BLaER1 treated with 17β-estradiol and CSF1 and Interleukin-3, amounts not matched to agents 10 nM and 100 nM (cell line): ENCODE measurements at regions not wholly inside any gene's neighbourhood (a gene's known extent, or its start where the extent isn't known, plus 50 kb on each side); places are given as distances from the start of the nearest gene placed in this dataset.

Experiments used
- H3K27ac ChIP-seq, 11 experiments: shearing (Covaris generic); formaldehyde crosslinking; 2 replicates each; pipeline ENCODE4 v1.8.1; 2022
- H3K27me3 ChIP-seq, 11 experiments: shearing (Covaris generic); formaldehyde crosslinking; 2 replicates each; pipeline ENCODE4 v1.8.1; 2022
- H3K36me3 ChIP-seq, 11 experiments: shearing (Covaris generic); formaldehyde crosslinking; 2 replicates each; pipeline ENCODE4 v1.8.1; 2022
- H3K4me1 ChIP-seq, 10 experiments: shearing (Covaris generic); formaldehyde crosslinking; 2 replicates each; pipeline ENCODE4 v1.8.1; 2022
- H3K4me2 ChIP-seq, 11 experiments: shearing (Covaris generic); formaldehyde crosslinking; 2 replicates each; pipeline ENCODE4 v1.8.1; 2022
- H3K4me3 ChIP-seq, 10 experiments: shearing (Covaris generic); formaldehyde crosslinking; 2 replicates each; pipeline ENCODE4 v1.8.1; 2022
- H3K9ac ChIP-seq, 11 experiments: shearing (Covaris generic); formaldehyde crosslinking; 2 replicates each; pipeline ENCODE4 v1.8.1; 2022
- H3K9me3 ChIP-seq, 11 experiments: shearing (Covaris generic); formaldehyde crosslinking; replicated peaks in 1 of 11; 2 replicates each; pipeline ENCODE4 v1.8.1; 2022
- H4K20me1 ChIP-seq, 11 experiments: shearing (Covaris generic); formaldehyde crosslinking; 2 replicates each; pipeline ENCODE4 v1.8.1; 2022
- Cebpa-rat ChIP-seq, 11 experiments: shearing (Covaris generic); IDR thresholded peaks; 2 replicates each; pipeline ENCODE4 v1.8.1; 2022

DNA sequence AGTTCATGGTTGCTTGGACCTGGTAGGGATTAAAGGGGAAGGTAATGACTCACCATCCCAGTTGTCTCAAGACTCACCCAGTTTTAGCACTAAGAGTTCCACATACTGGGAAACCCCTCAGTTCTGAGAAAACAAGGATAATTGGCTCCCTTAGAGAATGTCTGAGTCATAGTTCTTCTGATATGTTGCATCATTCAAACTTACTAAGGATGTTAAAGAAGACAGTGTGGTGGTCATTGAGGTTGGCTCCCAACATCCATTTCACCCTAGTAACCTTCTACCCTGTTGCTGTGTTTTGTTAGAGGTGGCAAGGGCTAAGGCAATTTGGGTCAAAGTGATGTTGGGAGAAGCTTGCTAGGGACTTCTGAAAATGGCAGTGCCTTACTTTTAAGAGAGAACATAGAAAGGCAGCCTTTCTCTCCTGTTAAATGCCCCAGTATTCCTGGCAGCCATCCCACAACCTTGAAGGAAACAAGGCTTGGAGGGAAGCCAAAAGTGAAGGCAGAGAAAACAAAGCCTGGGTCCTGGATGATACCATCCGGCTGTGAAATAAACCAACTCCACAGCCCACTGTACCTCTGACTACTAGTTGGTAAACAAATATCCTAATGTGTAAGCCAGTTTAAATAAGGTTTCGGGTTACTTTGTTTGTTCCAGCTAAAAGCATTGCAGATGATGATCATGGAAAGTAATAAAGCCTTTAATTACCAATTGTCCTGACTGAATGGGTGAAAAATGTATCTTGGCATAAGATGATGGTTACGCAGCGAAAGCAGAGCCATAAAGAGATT is 80.4 kb upstream of the ADAMTSL1 start:
- Histone ChIP-seq H3K9me3 (no peaks in the 10 kb centered on the region), H3K27ac (peak overlapping the region in 3 of 11 experiments; percentile 12 to 69 (median 54); a peak in 5 of 22 replicates), H3K4me3 (no peak overlapping the region), H3K27me3 (no peaks in the 10 kb centered on the region), H3K4me1 (peaks cover 0 to 21% (median 3%) of the 10 kb centered on the region in 10 experiments; a peak in 8 of 20 replicates), H4K20me1 (no peaks in the 10 kb centered on the region), H3K36me3 (no peaks in the 10 kb centered on the region), H3K4me2 (peak overlapping the region in 5 of 11 experiments; percentile 18 to 71 (median 67); a peak in 8 of 22 replicates), H3K9ac (no peak overlapping the region)
- no peak for TF ChIP-seq Cebpa-rat (IDR thresholded peaks at IDR 0.05)

DNA sequence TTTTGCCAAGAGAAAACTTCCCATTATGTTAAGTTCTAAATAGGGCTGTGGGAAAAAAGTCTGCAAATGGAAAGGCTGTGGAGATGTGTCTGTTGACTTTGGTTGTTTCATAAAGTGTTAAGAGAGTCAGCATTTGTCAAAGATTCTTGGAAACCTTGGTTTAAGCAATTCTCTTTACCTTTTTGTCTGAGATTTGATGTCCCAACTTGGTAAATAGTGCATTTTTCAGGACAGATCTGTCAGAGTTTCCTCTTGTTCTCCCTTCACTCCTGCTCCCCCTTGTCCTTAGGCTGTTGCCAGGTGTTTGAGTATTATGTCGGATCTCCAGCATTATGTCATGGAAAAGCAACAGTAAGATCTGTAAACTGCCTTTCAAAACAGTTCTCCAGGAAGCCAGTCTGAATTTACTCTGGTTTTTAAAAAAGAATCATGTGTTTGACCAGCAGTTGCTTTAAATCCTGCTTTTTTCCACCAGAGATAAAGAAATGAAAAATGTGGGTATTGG is 79.1 kb upstream of the ADAMTSL1 start:
- H3K27ac ChIP-seq, result no peak overlapping the region

GRCh38 chr9:18396102-18396728 is 77.7 kb upstream of the ADAMTSL1 start:
- H3K4me2 ChIP-seq, result no peak overlapping the region
- H3K9me3 ChIP-seq, result no peaks in the 10 kb centered on the region
- no peak overlapping the region for H3K27ac ChIP-seq
- H3K27me3 ChIP-seq, result no peaks in the 10 kb centered on the region
- no peaks in the 10 kb centered on the region for H4K20me1 ChIP-seq
- no peaks in the 10 kb centered on the region for H3K36me3 ChIP-seq
- H3K4me3 ChIP-seq, result no peak overlapping the region
- no peak overlapping the region for H3K9ac ChIP-seq
- no peak for TF ChIP-seq Cebpa-rat (IDR thresholded peaks at IDR 0.05)
- peaks cover 0 to 21% (median 3%) of the 10 kb centered on the region in 10 experiments; a peak in 9 of 20 replicates for H3K4me1 ChIP-seq

More for the DNA sequence above, 79.1 kb upstream of the ADAMTSL1 start:
- Histone ChIP-seq H4K20me1 (no peaks in the 10 kb centered on the region), H3K27me3 (no peaks in the 10 kb centered on the region), H3K36me3 (no peaks in the 10 kb centered on the region), H3K4me1 (peaks cover 0 to 21% (median 3%) of the 10 kb centered on the region in 10 experiments; a peak in 9 of 20 replicates), H3K4me3 (no peak overlapping the region), H3K9me3 (no peaks in the 10 kb centered on the region), H3K9ac (no peak overlapping the region), H3K4me2 (peak overlapping the region in 2 of 11 experiments; percentile 26 to 40; a peak in 3 of 22 replicates)
- no peak for TF ChIP-seq Cebpa-rat (IDR thresholded peaks at IDR 0.05)

DNA sequence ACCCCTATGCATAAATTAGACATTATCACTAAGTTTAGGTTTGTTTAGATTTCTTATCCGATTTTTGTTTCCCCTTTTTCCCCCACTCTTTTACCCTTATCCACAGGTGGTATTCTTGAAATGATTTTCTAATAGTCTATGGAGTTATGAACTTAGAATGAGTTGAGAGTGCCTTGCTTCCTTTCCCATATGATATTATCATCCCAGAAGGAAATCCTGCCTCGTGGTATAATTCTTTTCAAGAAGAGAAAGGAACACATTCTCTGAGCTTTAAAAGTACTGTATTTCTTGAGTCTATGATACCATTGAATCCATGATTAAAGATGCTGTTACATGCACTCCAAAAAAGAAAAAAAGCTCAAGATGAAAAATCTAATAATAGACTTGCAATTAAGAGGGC is 76.9 kb upstream of the ADAMTSL1 start:
- Histone ChIP-seq H3K4me2 (no peak overlapping the region), H3K9me3 (no peaks in the 10 kb centered on the region), H3K4me3 (no peak overlapping the region), H3K36me3 (no peaks in the 10 kb centered on the region), H3K27ac (no peak overlapping the region), H3K4me1 (peaks cover 0 to 21% (median 3%) of the 10 kb centered on the region in 10 experiments; a peak in 9 of 20 replicates), H3K9ac (no peak overlapping the region), H3K27me3 (no peaks in the 10 kb centered on the region), H4K20me1 (no peaks in the 10 kb centered on the region)
- no peak for TF ChIP-seq Cebpa-rat (IDR thresholded peaks at IDR 0.05)

- Histone ChIP-seq H3K9me3 (no peaks in the 10 kb centered on the region), H3K4me2 (no peak overlapping the region), H3K9ac (no peak overlapping the region), H4K20me1 (no peaks in the 10 kb centered on the region), H3K36me3 (no peaks in the 10 kb centered on the region), H3K4me3 (no peak overlapping the region), H3K27me3 (no peaks in the 10 kb centered on the region), H3K4me1 (peaks cover 0 to 21% (median 3%) of the 10 kb centered on the region in 10 experiments; a peak in 9 of 20 replicates), H3K27ac (no peak overlapping the region)
- TF ChIP-seq Cebpa-rat (IDR thresholded peaks at IDR 0.05), result no peak
Observed at GRCh38 chr9:18398038-18398437, 75.9 kb upstream of the ADAMTSL1 start.

GRCh38 chr9:18404434-18405029 is 69.4 kb upstream of the ADAMTSL1 start:
- Histone ChIP-seq H3K27me3 (no peaks in the 10 kb centered on the region), H3K4me2 (no peak overlapping the region), H3K4me3 (no peak overlapping the region), H3K9me3 (no peaks in the 10 kb centered on the region), H3K27ac (no peak overlapping the region), H3K36me3 (no peaks in the 10 kb centered on the region), H3K9ac (no peak overlapping the region), H4K20me1 (no peaks in the 10 kb centered on the region), H3K4me1 (no peaks in the 10 kb centered on the region)
- TF ChIP-seq Cebpa-rat (IDR thresholded peaks at IDR 0.05), result no peak

DNA sequence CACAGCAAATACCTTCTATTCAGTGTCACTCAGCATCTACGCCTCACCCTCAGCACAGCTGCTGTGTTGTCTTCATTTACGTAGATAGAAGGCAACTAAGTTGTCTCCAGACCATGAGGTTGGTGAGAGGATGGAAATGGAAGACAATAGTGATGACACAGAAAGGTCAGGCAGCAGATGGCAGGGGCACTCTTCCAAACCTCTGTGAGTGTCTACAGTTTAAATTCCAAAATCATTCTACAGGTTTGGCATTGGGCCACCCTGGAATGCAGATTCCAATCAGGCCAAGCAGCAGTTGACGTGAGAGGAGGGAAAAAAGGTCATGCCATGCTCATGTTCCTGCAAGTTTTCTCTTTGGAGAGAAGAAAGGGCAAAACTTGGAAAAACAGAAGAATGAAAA is 68.7 kb upstream of the ADAMTSL1 start:
- Histone ChIP-seq H3K36me3 (no peaks in the 10 kb centered on the region), H3K4me1 (no peaks in the 10 kb centered on the region), H3K27me3 (no peaks in the 10 kb centered on the region), H4K20me1 (no peaks in the 10 kb centered on the region), H3K9me3 (no peaks in the 10 kb centered on the region), H3K9ac (no peak overlapping the region), H3K4me3 (no peak overlapping the region), H3K27ac (no peak overlapping the region), H3K4me2 (no peak overlapping the region)
- TF ChIP-seq Cebpa-rat (IDR thresholded peaks at IDR 0.05), result no peak

DNA sequence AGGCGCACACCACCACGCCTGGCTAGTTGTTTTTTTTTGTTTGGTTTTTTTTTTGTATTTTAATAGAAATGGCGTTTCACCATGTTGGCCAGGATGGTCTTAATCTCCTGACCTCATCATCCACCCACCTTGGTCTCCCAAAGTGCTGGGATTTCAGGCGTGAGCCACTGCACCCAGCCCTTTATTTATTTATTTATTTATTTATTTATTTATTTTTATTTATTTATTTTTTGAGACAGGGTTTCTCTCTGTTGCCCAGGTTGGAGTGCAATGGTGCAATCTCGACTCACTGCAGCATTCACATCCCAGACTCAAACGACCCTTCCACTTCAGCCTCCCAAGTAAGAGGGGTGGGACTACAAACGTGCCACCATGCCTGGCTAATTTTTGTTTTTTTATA is 63.0 kb upstream of the ADAMTSL1 start:
- Histone ChIP-seq H3K4me2 (no peak overlapping the region), H3K9ac (no peak overlapping the region), H3K4me1 (no peaks in the 10 kb centered on the region), H3K4me3 (no peak overlapping the region), H3K27me3 (no peaks in the 10 kb centered on the region), H3K9me3 (no peaks in the 10 kb centered on the region), H3K27ac (no peak overlapping the region), H3K36me3 (no peaks in the 10 kb centered on the region), H4K20me1 (no peaks in the 10 kb centered on the region)
- TF ChIP-seq Cebpa-rat (IDR thresholded peaks at IDR 0.05), result no peak

DNA sequence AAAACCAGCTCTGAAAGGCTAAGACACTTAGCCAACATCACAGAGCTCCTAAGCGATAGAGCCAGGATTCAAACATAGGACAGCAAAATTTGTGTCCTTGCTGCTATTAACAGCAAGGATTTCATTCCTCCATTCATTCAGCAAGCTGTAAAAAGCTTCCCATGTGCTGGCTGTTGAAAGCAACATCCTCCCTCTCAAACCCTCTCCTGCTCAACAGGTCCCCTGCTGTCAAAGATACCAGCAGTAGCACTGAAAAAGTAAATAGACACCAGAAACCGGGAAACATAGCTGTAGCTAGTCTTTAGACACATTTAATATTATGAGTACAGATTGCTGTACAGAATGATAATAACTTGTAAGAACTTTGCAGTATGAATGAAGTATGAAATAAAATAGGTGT is 52.6 kb upstream of the ADAMTSL1 start:
- H3K4me2 ChIP-seq, result no peak overlapping the region
- H3K27ac ChIP-seq, result no peak overlapping the region
- no peaks in the 10 kb centered on the region; a peak in 1 of 20 replicates for H3K4me1 ChIP-seq
- no peaks in the 10 kb centered on the region for H3K36me3 ChIP-seq
- no peaks in the 10 kb centered on the region for H3K9me3 ChIP-seq
- no peaks in the 10 kb centered on the region for H4K20me1 ChIP-seq
- H3K27me3 ChIP-seq, result no peaks in the 10 kb centered on the region
- no peak overlapping the region for H3K4me3 ChIP-seq
- no peak for TF ChIP-seq Cebpa-rat (IDR thresholded peaks at IDR 0.05)
- H3K9ac ChIP-seq, result no peak overlapping the region
